Neural cell (in vitro differentiated cells): ENCODE measurements at regions not wholly inside any gene's neighbourhood (a gene's known extent, or its start where the extent isn't known, plus 50 kb on each side); places are given as distances from the start of the nearest gene placed in this dataset.

Experiments
- H2AFZ ChIP-seq: fragments of 200-600, 300-800 bp; sonication (generic), shearing (Covaris generic); 2 replicates; pipeline ENCODE4 v1.6.0; 2014; ENCODE audit warnings: low read depth, mild to moderate bottlenecking, antibody characterized with exemption, low read length, moderate library complexity
- H3F3A ChIP-seq: fragments of 200-600 bp; shearing (Covaris generic); 2 replicates; pipeline ENCODE4 v1.6.1; 2016; ENCODE audit warnings: mild to moderate bottlenecking, moderate library complexity, mixed read lengths, antibody characterized with exemption, low read length; ENCODE audit not compliant: insufficient read depth, poor library complexity, severe bottlenecking
- H3K27ac ChIP-seq: fragments of 200-600, 300-800 bp; sonication (generic), shearing (Covaris generic); 2 replicates; pipeline ENCODE4 v1.5.1; 2014; ENCODE audit warnings: mild to moderate bottlenecking, low read length, moderate library complexity
- H3K27me3 ChIP-seq: fragments of 300-800, 200-600 bp; sonication (generic), shearing (Covaris generic); 2 replicates; pipeline ENCODE4 v1.6.0; 2014; ENCODE audit warnings: mild to moderate bottlenecking, low read depth, low read length, moderate library complexity; ENCODE audit not compliant: insufficient read depth
- H3K36me3 ChIP-seq: fragments of 300-800, 200-600 bp; sonication (generic), shearing (Covaris generic); 2 replicates; pipeline ENCODE4 v1.5.1; 2014; ENCODE audit warnings: mild to moderate bottlenecking, antibody characterized with exemption, low read length, moderate library complexity; ENCODE audit not compliant: insufficient read depth
- H3K4me2 ChIP-seq: fragments of 300-800, 200-600 bp; sonication (generic), shearing (Covaris generic); 2 replicates; pipeline ENCODE4 v1.6.0; 2014; ENCODE audit warnings: mild to moderate bottlenecking, low read length
- H3K4me3 ChIP-seq: fragments of 300-800, 200-600 bp; sonication (generic), shearing (Covaris generic); 2 replicates; pipeline ENCODE4 v1.5.1; 2014; ENCODE audit warnings: mild to moderate bottlenecking, low read length, moderate library complexity
- H3K79me2 ChIP-seq: fragments of 200-600 bp; shearing (Covaris generic); replicated peaks from 2 replicates; pipeline ENCODE4 v1.6.0; 2014; ENCODE audit warnings: mild to moderate bottlenecking, low read length, moderate library complexity; ENCODE audit not compliant: insufficient read depth
- H3K9ac ChIP-seq: fragments of 300-800, 200-600 bp; sonication (generic), shearing (Covaris generic); 2 replicates; pipeline ENCODE4 v1.6.1; 2016; ENCODE audit warnings: mild to moderate bottlenecking, low read length, mixed read lengths
- H3K9me2 ChIP-seq: fragments of 200-600 bp; shearing (Covaris generic); 2 replicates; pipeline ENCODE4 v1.6.1; 2016; ENCODE audit warnings: mild to moderate bottlenecking, low read length, mixed read lengths; ENCODE audit not compliant: insufficient read depth
- H3K9me3 ChIP-seq: fragments of 200-600, 300-800 bp; sonication (generic), shearing (Covaris generic); 2 replicates; pipeline ENCODE4 v1.6.1; 2016; ENCODE audit warnings: mild to moderate bottlenecking, mixed run types, low read length, moderate library complexity, mixed read lengths
- H4K20me1 ChIP-seq: fragments of 200-600 bp; shearing (Covaris generic); 2 replicates; pipeline ENCODE4 v1.6.1; 2016; ENCODE audit warnings: mild to moderate bottlenecking, mixed run types; ENCODE audit not compliant: insufficient read depth
- EP300 ChIP-seq: fragments of 450-650 bp; conservative IDR thresholded peaks from 2 replicates; pipeline ENCODE4 v1.6.1; 2014; ENCODE audit warnings: antibody characterized with exemption, mild to moderate bottlenecking, moderate library complexity; ENCODE audit not compliant: poor library complexity, severe bottlenecking
- EZH2 ChIP-seq: fragments of 200-600, 300-800 bp; shearing (Covaris generic), sonication (generic); IDR thresholded peaks from 2 replicates; pipeline ENCODE4 v1.6.1; 2014; ENCODE audit warnings: antibody characterized with exemption, low read length, borderline replicate concordance, mild to moderate bottlenecking; ENCODE audit not compliant: insufficient read depth, poor library complexity, severe bottlenecking
- MXI1 ChIP-seq: fragments of 450-650 bp; conservative IDR thresholded peaks from 2 replicates; pipeline ENCODE4 v1.6.1; 2014; ENCODE audit warnings: antibody characterized with exemption, mild to moderate bottlenecking; ENCODE audit not compliant: poor library complexity, severe bottlenecking
- POLR2AphosphoS5 ChIP-seq: IDR thresholded peaks from 2 replicates; pipeline ENCODE4 v1.6.1; 2012
- RAD21 ChIP-seq: fragments of 450-650 bp; conservative IDR thresholded peaks from 2 replicates; pipeline ENCODE4 v1.6.1; 2014; ENCODE audit warnings: antibody characterized with exemption, mild to moderate bottlenecking, moderate library complexity
- SMC3 ChIP-seq: fragments of 450-650 bp; conservative IDR thresholded peaks from 2 replicates; pipeline ENCODE4 v1.6.1; 2014; ENCODE audit warnings: antibody characterized with exemption, mild to moderate bottlenecking, moderate library complexity; ENCODE audit not compliant: poor library complexity
- TAF1 ChIP-seq: IDR thresholded peaks from 2 replicates; pipeline ENCODE4 v1.6.1; 2012; ENCODE audit warnings: low read depth
- TF ChIP-seq, protein P1 (sequence below): IDR thresholded peaks from 2 replicates; pipeline ENCODE4 v1.6.1; 2012; ENCODE audit warnings: borderline replicate concordance
- TF ChIP-seq, protein P2 (sequence below): fragments of 450-650 bp; IDR thresholded peaks from 2 replicates; pipeline ENCODE4 v1.5.1; 2014; ENCODE audit warnings: antibody characterized with exemption, mild to moderate bottlenecking, moderate library complexity; ENCODE audit not compliant: poor library complexity, severe bottlenecking

DNA sequence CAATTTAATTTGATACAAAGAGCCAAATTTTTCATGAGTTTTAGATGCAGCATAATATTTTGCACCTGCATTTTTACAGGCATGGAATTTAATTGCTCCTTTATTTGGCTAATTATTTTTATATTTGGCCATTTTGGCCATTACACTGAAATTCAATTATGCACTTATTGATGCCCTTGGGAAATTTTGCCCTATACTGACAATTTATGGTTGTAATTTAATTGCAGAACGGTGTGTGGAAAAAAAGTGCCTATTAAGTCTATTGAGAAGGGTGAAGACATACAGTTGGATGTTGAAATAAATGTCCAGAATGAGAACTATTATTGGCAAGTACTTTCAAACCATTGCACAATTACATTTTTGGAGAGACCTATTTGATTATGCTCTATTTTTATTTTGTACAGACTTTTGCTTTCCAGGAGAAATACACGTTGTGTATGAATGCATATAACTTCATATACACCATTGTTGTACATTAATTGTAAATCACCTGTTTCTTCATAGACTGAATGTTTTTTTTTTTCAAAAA, 1319.3 kb upstream of the CDH2 start:
- Histone ChIP-seq H3K9me3 (no peaks in the 10 kb centered on the region), H3K4me3 (no peak overlapping the region), H3K36me3 (no peaks in the 10 kb centered on the region), H3K4me2 (no peak overlapping the region), H2AFZ (no peak overlapping the region), H3K9me2 (no peaks in the 10 kb centered on the region), H4K20me1 (no peaks in the 10 kb centered on the region), H3K9ac (no peak overlapping the region), H3K27ac (no peak overlapping the region), H3K27me3 (no peaks in the 10 kb centered on the region), H3K79me2 (no peaks in the 10 kb centered on the region), H3F3A (no peaks in the 10 kb centered on the region)
- TF ChIP-seq, protein P1, sequence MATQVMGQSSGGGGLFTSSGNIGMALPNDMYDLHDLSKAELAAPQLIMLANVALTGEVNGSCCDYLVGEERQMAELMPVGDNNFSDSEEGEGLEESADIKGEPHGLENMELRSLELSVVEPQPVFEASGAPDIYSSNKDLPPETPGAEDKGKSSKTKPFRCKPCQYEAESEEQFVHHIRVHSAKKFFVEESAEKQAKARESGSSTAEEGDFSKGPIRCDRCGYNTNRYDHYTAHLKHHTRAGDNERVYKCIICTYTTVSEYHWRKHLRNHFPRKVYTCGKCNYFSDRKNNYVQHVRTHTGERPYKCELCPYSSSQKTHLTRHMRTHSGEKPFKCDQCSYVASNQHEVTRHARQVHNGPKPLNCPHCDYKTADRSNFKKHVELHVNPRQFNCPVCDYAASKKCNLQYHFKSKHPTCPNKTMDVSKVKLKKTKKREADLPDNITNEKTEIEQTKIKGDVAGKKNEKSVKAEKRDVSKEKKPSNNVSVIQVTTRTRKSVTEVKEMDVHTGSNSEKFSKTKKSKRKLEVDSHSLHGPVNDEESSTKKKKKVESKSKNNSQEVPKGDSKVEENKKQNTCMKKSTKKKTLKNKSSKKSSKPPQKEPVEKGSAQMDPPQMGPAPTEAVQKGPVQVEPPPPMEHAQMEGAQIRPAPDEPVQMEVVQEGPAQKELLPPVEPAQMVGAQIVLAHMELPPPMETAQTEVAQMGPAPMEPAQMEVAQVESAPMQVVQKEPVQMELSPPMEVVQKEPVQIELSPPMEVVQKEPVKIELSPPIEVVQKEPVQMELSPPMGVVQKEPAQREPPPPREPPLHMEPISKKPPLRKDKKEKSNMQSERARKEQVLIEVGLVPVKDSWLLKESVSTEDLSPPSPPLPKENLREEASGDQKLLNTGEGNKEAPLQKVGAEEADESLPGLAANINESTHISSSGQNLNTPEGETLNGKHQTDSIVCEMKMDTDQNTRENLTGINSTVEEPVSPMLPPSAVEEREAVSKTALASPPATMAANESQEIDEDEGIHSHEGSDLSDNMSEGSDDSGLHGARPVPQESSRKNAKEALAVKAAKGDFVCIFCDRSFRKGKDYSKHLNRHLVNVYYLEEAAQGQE: no peak
- TF ChIP-seq TAF1 (no peak), MXI1 (no peak), EP300 (no peak), POLR2AphosphoS5 (no peak), EZH2 (no peak), RAD21 (no peak), SMC3 (no peak)
- TF ChIP-seq, protein P2, sequence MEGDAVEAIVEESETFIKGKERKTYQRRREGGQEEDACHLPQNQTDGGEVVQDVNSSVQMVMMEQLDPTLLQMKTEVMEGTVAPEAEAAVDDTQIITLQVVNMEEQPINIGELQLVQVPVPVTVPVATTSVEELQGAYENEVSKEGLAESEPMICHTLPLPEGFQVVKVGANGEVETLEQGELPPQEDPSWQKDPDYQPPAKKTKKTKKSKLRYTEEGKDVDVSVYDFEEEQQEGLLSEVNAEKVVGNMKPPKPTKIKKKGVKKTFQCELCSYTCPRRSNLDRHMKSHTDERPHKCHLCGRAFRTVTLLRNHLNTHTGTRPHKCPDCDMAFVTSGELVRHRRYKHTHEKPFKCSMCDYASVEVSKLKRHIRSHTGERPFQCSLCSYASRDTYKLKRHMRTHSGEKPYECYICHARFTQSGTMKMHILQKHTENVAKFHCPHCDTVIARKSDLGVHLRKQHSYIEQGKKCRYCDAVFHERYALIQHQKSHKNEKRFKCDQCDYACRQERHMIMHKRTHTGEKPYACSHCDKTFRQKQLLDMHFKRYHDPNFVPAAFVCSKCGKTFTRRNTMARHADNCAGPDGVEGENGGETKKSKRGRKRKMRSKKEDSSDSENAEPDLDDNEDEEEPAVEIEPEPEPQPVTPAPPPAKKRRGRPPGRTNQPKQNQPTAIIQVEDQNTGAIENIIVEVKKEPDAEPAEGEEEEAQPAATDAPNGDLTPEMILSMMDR: no peak

DNA sequence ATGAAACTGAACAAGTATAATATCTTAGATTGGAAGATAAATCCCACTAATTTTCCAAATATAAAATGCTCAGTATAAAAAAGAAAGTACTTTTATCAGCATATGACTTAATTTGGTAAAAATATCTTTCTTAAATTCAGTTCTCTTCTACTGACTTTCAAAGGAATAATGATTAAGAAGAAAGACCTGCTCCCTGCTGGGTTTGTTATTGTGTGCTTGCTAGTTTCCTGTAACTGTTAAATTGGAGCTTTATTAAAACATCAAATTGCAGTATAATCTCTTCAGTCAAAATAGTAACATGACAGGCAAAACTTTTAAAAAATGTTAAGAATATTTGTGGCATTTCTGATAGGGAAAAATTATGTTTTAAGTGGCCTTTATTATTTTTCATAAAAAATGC, 1317.4 kb upstream of the CDH2 start:
- H3K4me3 ChIP-seq: no peak overlapping the region
- no peaks in the 10 kb centered on the region for H4K20me1 ChIP-seq
- no peak overlapping the region for H3K27ac ChIP-seq
- H3K27me3 ChIP-seq: no peaks in the 10 kb centered on the region
- TF ChIP-seq EP300 (no peak), EZH2 (no peak)
- TF ChIP-seq, protein P2: no peak
- H2AFZ ChIP-seq: no peak overlapping the region
- H3K36me3 ChIP-seq: no peaks in the 10 kb centered on the region
- H3K9ac ChIP-seq: no peak overlapping the region
- H3F3A ChIP-seq: no peaks in the 10 kb centered on the region
- no peaks in the 10 kb centered on the region for H3K9me2 ChIP-seq
- no peaks in the 10 kb centered on the region for H3K9me3 ChIP-seq
- no peak overlapping the region for H3K4me2 ChIP-seq
- H3K79me2 ChIP-seq: no peaks in the 10 kb centered on the region
